DOHH2 (cell line): ENCODE measurements at regions not wholly inside any gene's neighbourhood (a gene's known extent, or its start where the extent isn't known, plus 50 kb on each side); places are given as distances from the start of the nearest gene placed in this dataset.

Experiments
- CTCF ChIP-seq: fragments of 200-600 bp; sonication (generic); IDR thresholded peaks from one replicate; pipeline ENCODE4 v1.5.1; 2014; ENCODE audit warnings: antibody characterized with exemption, mild to moderate bottlenecking, low read depth, low read length; ENCODE audit not compliant: poor library complexity, severe bottlenecking
- EZH2phosphoT487 ChIP-seq: fragments of 200-600 bp; sonication (generic); IDR thresholded peaks from 2 replicates; pipeline ENCODE4 v1.6.1; 2017; ENCODE audit warnings: borderline replicate concordance, mild to moderate bottlenecking, antibody characterized with exemption, low read length, moderate library complexity, mixed read lengths

DNA sequence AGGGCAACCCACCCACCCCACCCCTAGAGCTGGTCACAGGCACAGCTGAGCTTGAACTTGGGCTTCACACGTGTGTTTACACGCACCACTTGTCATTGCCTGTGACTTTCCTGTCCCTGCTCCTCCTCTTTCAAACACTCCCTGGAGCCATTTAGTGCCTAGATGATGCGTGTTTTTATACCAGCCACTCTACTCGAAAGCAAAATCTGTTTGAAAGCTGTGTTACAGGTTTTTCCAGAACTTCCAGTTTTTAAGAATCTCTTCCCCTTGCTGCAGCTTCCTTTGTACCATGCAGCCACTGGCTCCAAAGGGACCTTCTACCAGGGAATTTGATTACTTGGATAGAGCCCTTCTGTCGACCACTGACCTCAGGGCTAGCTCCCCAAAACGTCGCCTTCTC, 78.8 kb upstream of the SPRY4 start:
- TF ChIP-seq CTCF, result no peak
- no peak for TF ChIP-seq EZH2phosphoT487
